IMR-90 (cell line): ENCODE measurements at regions not wholly inside any gene's neighbourhood (a gene's known extent, or its start where the extent isn't known, plus 50 kb on each side); places are given as distances from the start of the nearest gene placed in this dataset. TPM values are rescaled to one million over a fixed set of nuclear protein-coding genes. Genes with fewer than 3 reads are reported as not detected.

Experiments
- ATAC-seq: fragments of 200-7000 bp; cut with Tn5 transposase; 2 replicates; pipeline ENCODE4 v1.9.1; 2020; ENCODE audit warnings: low read depth, mild to moderate bottlenecking, moderate library complexity
- BruUV-seq: library from RNA; stranded (reverse); fragments of 400-500 nt; replicated peaks from 2 replicates; lab custom pipeline; 2021; lab: Mats Ljungman, UMichigan
- CTCF ChIA-PET: fragments of 300-600 bp; formaldehyde crosslinking; extraction: SDS; loops from one replicate; lab custom pipeline; 2021; ENCODE audit warnings: antibody characterized with exemption; lab: Yijun Ruan, JAX
- POLR2A ChIA-PET: fragments of 300-600 bp; sonication (Branson Sonifier 250); formaldehyde crosslinking; loops from one replicate; lab custom pipeline; 2022; ENCODE audit warnings: antibody characterized with exemption; ENCODE audit not compliant: unreplicated experiment; lab: Charles Lee
- DNase-seq: peaks from one replicate; pipeline ENCODE4 v3.0.0; 2013
- H2AFZ ChIP-seq: replicated peaks from 2 replicates; pipeline ENCODE3; 2013; ENCODE audit warnings: low read length, mild to moderate bottlenecking; ENCODE audit not compliant: poor library complexity
- H2AK5ac ChIP-seq: 2 replicates; pipeline ENCODE4 v1.6.1; 2013; ENCODE audit warnings: low read depth, low read length, inconsistent platforms
- H2AK9ac ChIP-seq: replicated peaks from 2 replicates; pipeline ENCODE3; 2013; ENCODE audit warnings: mild to moderate bottlenecking, low read depth, low read length, moderate library complexity; ENCODE audit not compliant: poor library complexity
- H2BK120ac ChIP-seq: 2 replicates; pipeline ENCODE4 v1.6.1; 2013; ENCODE audit warnings: low read depth, low read length, inconsistent platforms
- H2BK15ac ChIP-seq: 3 replicates; pipeline ENCODE4 v1.6.1; 2013; ENCODE audit warnings: low read depth, low read length, inconsistent platforms
- H2BK20ac ChIP-seq: 2 replicates; pipeline ENCODE4 v1.6.1; 2013; ENCODE audit warnings: low read depth, mild to moderate bottlenecking, inconsistent platforms, low read length, moderate library complexity
- H2BK5ac ChIP-seq: 2 replicates; pipeline ENCODE4 v1.6.1; 2013; ENCODE audit warnings: mild to moderate bottlenecking, low read depth, low read length, inconsistent platforms; ENCODE audit not compliant: poor library complexity, severe bottlenecking
- H3K14ac ChIP-seq: replicated peaks from 2 replicates; pipeline ENCODE4 v1.6.1; 2013; ENCODE audit warnings: low read depth, low read length, inconsistent platforms
- H3K18ac ChIP-seq: 2 replicates; pipeline ENCODE4 v1.6.1; 2013; ENCODE audit warnings: low read depth, low read length, control low read depth
- H3K23ac ChIP-seq: 2 replicates; pipeline ENCODE4 v1.6.1; 2013; ENCODE audit warnings: low read depth, low read length, inconsistent platforms
- H3K27ac ChIP-seq: 2 replicates; pipeline ENCODE4 v1.5.1; 2013; ENCODE audit warnings: mild to moderate bottlenecking, control low read depth, low read length; ENCODE audit not compliant: insufficient read depth
- H3K27me3 ChIP-seq: 2 replicates; pipeline ENCODE4 v1.6.1; 2013; ENCODE audit warnings: low read length; ENCODE audit not compliant: control insufficient read depth, insufficient read depth
- H3K36me3 ChIP-seq: 2 replicates; pipeline ENCODE4 v1.6.1; 2013; ENCODE audit warnings: low read length, mixed read lengths; ENCODE audit not compliant: control insufficient read depth, insufficient read depth
- H3K4ac ChIP-seq: 2 replicates; pipeline ENCODE4 v1.6.1; 2013; ENCODE audit warnings: low read depth, low read length, inconsistent platforms
- H3K4me1 ChIP-seq: 2 replicates; pipeline ENCODE4 v1.6.1; 2013; ENCODE audit warnings: low read length, mixed read lengths; ENCODE audit not compliant: control insufficient read depth, insufficient read depth
- H3K4me2 ChIP-seq: 2 replicates; pipeline ENCODE4 v1.6.1; 2013; ENCODE audit warnings: low read depth, mild to moderate bottlenecking, control low read depth, low read length, moderate library complexity
- H3K4me3 ChIP-seq: 2 replicates; pipeline ENCODE4 v1.5.1; 2013; ENCODE audit warnings: low read depth, mild to moderate bottlenecking, control low read depth, low read length, moderate library complexity; ENCODE audit not compliant: insufficient read depth
- H3K56ac ChIP-seq: 2 replicates; pipeline ENCODE4 v1.6.1; 2013; ENCODE audit warnings: low read length, inconsistent platforms; ENCODE audit not compliant: insufficient read depth; ENCODE audit errors: extremely low read depth
- H3K79me1 ChIP-seq, 2 experiments: 2 replicates each; pipeline ENCODE4 v1.6.1; 2013; ENCODE audit warnings: low read length in 2 of 2, inconsistent platforms in 1 of 2, low read depth in 1 of 2
- H3K9ac ChIP-seq: 2 replicates; pipeline ENCODE4 v1.6.1; 2013; ENCODE audit warnings: low read depth, low read length, control low read depth
- H3K9me1 ChIP-seq: 2 replicates; pipeline ENCODE4 v1.6.1; 2013; ENCODE audit warnings: low read length, inconsistent platforms; ENCODE audit not compliant: insufficient read depth
- H3K9me3 ChIP-seq: 2 replicates; pipeline ENCODE4 v1.6.1; 2013; ENCODE audit warnings: low read length; ENCODE audit not compliant: control insufficient read depth, insufficient read depth
- H4K20me1 ChIP-seq: 2 replicates; pipeline ENCODE4 v1.6.1; 2013; ENCODE audit warnings: low read length, inconsistent platforms; ENCODE audit not compliant: insufficient read depth
- H4K5ac ChIP-seq: 2 replicates; pipeline ENCODE4 v1.6.1; 2013; ENCODE audit warnings: mild to moderate bottlenecking, low read depth, low read length, control low read depth
- H4K8ac ChIP-seq, 2 experiments: 2 replicates each; pipeline ENCODE4 v1.6.1; 2013; ENCODE audit warnings: low read depth in 2 of 2, low read length in 2 of 2, control low read depth in 1 of 2, inconsistent platforms in 1 of 2
- H4K91ac ChIP-seq: 2 replicates; pipeline ENCODE4 v1.6.1; 2013; ENCODE audit warnings: low read depth, low read length, inconsistent platforms; ENCODE audit not compliant: insufficient read depth
- MAFK ChIP-seq: IDR thresholded peaks from 2 replicates; pipeline ENCODE4 v1.6.1; 2012; ENCODE audit warnings: low read depth, low read length, improper control_type of control experiment
- RAD21 ChIP-seq: IDR thresholded peaks from 2 replicates; pipeline ENCODE4 v1.6.1; 2012; ENCODE audit warnings: low read length, improper control_type of control experiment
- RCOR1 ChIP-seq: IDR thresholded peaks from 2 replicates; pipeline ENCODE4 v1.6.1; 2012; ENCODE audit warnings: mild to moderate bottlenecking, low read length, improper control_type of control experiment; ENCODE audit not compliant: insufficient replicate concordance
- WGBS, 2 experiments: methylation state at CpG; one replicate each; pipeline versions ENCODE4 v1.1.5 to v1.1.7; 2013; ENCODE audit warnings: missing lambda C conversion rate in 2 of 2; ENCODE audit not compliant: insufficient read length in 1 of 2; ENCODE audit errors: extremely low coverage in 2 of 2; 5-methylcytosine and 5-hydroxymethylcytosine counted together
- dilution Hi-C: fragments of 300-500 bp; cut with HindIII; formaldehyde crosslinking; loops from one replicate; pipeline ENCODE4 v1.14.3; 2018; ENCODE audit warnings: low sequenced_read_pairs; ENCODE audit not compliant: unreplicated experiment
- in situ Hi-C: fragments of 300-500 bp; cut with MboI; formaldehyde crosslinking; loops from 3 replicates; pipeline ENCODE4 v1.14.3; 2019; ENCODE audit warnings: low sequenced_read_pairs, inconsistent platforms, mixed read lengths
- intact Hi-C: fragments of 100-400 bp; cut with micrococcal nuclease; formaldehyde crosslinking; loops from 2 replicates; pipeline ENCODE4 v1.10.0; 2022
- microRNA-seq, 2 experiments: library from miRNA; stranded (forward) in 1 of 2; unstranded in 1 of 2; fragments of 10-50 nt in 1 of 2; fragments of <30 nt in 1 of 2; gene quantifications in 1 of 2; microRNA quantifications in 1 of 2; one replicate each; pipeline versions ENCODE3 to v1.1.0; 2013 to 2020; ENCODE audit not compliant: insufficient read depth in 1 of 2, insufficient read length in 1 of 2, unreplicated experiment in 1 of 2
- small RNA-seq, 5 experiments: library from RNA; depleted of rRNA; stranded (forward); fragments of <200 nt; gene quantifications; one replicate each; pipeline ENCODE3, GENCODE V24; 2012

DNA sequence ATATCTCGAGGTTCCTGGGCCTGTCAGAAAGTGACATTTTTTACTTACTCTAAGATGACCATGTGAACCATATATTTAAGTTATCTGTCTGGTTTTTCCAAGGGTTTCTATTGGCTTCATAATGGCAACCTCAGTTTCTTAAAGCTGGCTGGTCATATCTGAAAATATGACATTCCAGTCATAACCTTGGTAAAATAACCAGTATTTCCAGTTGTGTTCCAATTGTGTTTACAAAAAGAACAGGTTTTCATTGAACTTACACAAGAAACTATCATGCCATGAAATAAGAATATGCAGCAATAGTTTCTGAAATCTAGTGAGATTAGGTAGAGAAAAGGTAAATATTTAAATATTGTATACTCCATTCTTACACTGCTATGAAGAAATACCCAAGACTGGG is 61.7 kb upstream of the HMGN3 start:
- Histone ChIP-seq H3K36me3 (no peaks in the 10 kb centered on the region), H2AK9ac (no peak overlapping the region), H2BK20ac (no peak overlapping the region), H4K5ac (no peak overlapping the region), H2AFZ (no peak overlapping the region), H3K4me2 (no peak overlapping the region), H3K9me1 (no peaks in the 10 kb centered on the region), H3K56ac (no peak overlapping the region), H4K8ac (no peak overlapping the region), H3K4me1 (no peaks in the 10 kb centered on the region), H3K23ac (no peak overlapping the region), H4K20me1 (no peaks in the 10 kb centered on the region), H3K4ac (no peak overlapping the region), H3K9ac (no peak overlapping the region), H3K27ac (no peak overlapping the region), H2BK15ac (no peak overlapping the region), H3K18ac (no peak overlapping the region), H3K9me3 (no peaks in the 10 kb centered on the region), H3K4me3 (no peak overlapping the region), H2BK120ac (no peak overlapping the region), H3K27me3 (no peaks in the 10 kb centered on the region), H2AK5ac (no peak overlapping the region), H3K79me1 (no peaks in the 10 kb centered on the region), H4K91ac (no peak overlapping the region), H3K14ac (no peak overlapping the region), H2BK5ac (no peak overlapping the region)
- CTCF ChIA-PET = no interaction called here
- intact Hi-C loops (no loop called here), in situ Hi-C loops (no loop called here), dilution Hi-C loops (no loop called here)
- ATAC-seq (no peak), DNase-seq (no peak)
- no CpG with 5 or more reads among the region's 1 CpG for WGBS, 2 experiments
- POLR2A ChIA-PET = no interaction called here
- TF ChIP-seq RCOR1 = no peak
- no peak for TF ChIP-seq RAD21
- no peak for TF ChIP-seq MAFK
- BruUV-seq = no TSS peak

Small RNAs in the stretch of these regions (microRNA-seq; reads per million reads assigned to microRNA genes)
- gene AL078601.1 (ENCODE audit: insufficient read depth, insufficient read length) (not detected), gene RF00019 (ENCODE audit: insufficient read depth, insufficient read length) (not detected)

Small RNAs in the stretch of these regions (small RNA-seq; reads per million reads assigned to genes)
- gene AL078601.1 (0 reads per million in 5 experiments), gene RF00019 (0 reads per million in 5 experiments)
